GM21576 (cell line): ENCODE measurements at regions not wholly inside any gene's neighbourhood (a gene's known extent, or its start where the extent isn't known, plus 50 kb on each side); places are given as distances from the start of the nearest gene placed in this dataset.
"Not testable (repeated sequence)": the region's sequence is repeated elsewhere in the genome, so short reads cannot be mapped to it uniquely, and the experiment has no call there.

Source experiments
- ATAC-seq: cut with Tn5 transposase; IDR thresholded peaks from one replicate; pipeline ENCODE4 v1.9.1; 2021; ENCODE audit warnings: mild to moderate bottlenecking, moderate library complexity; ENCODE audit not compliant: unreplicated experiment

GRCh38 chr4:116688536-116688935 is 396.8 kb downstream of the TRAM1L1 start:
- no peak for ATAC-seq

- ATAC-seq, result no peak
Observed at GRCh38 chr4:116668190-116668589, 417.2 kb downstream of the TRAM1L1 start.

- no peak for ATAC-seq
Observed at GRCh38 chr4:116665716-116666115, 419.7 kb downstream of the TRAM1L1 start.

GRCh38 chr4:116664198-116664597 is 421.2 kb downstream of the TRAM1L1 start:
- no peak for ATAC-seq

- ATAC-seq, result no peak
Observed at GRCh38 chr4:116639070-116639577, 446.3 kb downstream of the TRAM1L1 start.

- ATAC-seq, result no peak
Observed at GRCh38 chr4:116638592-116638991, 446.8 kb downstream of the TRAM1L1 start.

- ATAC-seq, result peak; percentile 100
Observed at GRCh38 chr4:116636917-116637316, 448.5 kb downstream of the TRAM1L1 start.

GRCh38 chr4:116632269-116632668 is 453.1 kb downstream of the TRAM1L1 start:
- ATAC-seq, result no peak

- ATAC-seq, result no peak
Observed at GRCh38 chr4:116628598-116628997, 456.8 kb downstream of the TRAM1L1 start.

GRCh38 chr4:116627545-116627944 is 457.8 kb downstream of the TRAM1L1 start:
- no peak for ATAC-seq

GRCh38 chr4:116619508-116619907 is 465.9 kb downstream of the TRAM1L1 start:
- not testable (repeated sequence) for ATAC-seq

- ATAC-seq, result no peak
Observed at GRCh38 chr4:116618638-116619037, 466.7 kb downstream of the TRAM1L1 start.

- no peak for ATAC-seq
Observed at GRCh38 chr4:116603096-116603495, 482.3 kb downstream of the TRAM1L1 start.

GRCh38 chr4:116599859-116600258 is 485.5 kb downstream of the TRAM1L1 start:
- ATAC-seq, result no peak

GRCh38 chr4:116598980-116599789 is 486.2 kb downstream of the TRAM1L1 start:
- no peak for ATAC-seq

GRCh38 chr4:116598155-116598979 is 487.0 kb downstream of the TRAM1L1 start:
- no peak for ATAC-seq

- ATAC-seq, result no peak
Observed at GRCh38 chr4:116590648-116591047, 494.7 kb downstream of the TRAM1L1 start.

GRCh38 chr4:116588783-116589182 is 496.6 kb downstream of the TRAM1L1 start:
- ATAC-seq, result no peak

GRCh38 chr4:116585246-116585645 is 500.1 kb downstream of the TRAM1L1 start:
- no peak for ATAC-seq

- ATAC-seq, result no peak
Observed at GRCh38 chr4:116577321-116577720, 508.1 kb downstream of the TRAM1L1 start.

- no peak for ATAC-seq
Observed at GRCh38 chr4:116573540-116573939, 511.8 kb downstream of the TRAM1L1 start.

GRCh38 chr4:116561768-116562167 is 523.6 kb downstream of the TRAM1L1 start:
- ATAC-seq, result no peak
